Liver (tissue), 8 donors: ENCODE measurements at regions not wholly inside any gene's neighbourhood (a gene's known extent, or its start where the extent isn't known, plus 50 kb on each side); places are given as distances from the start of the nearest gene placed in this dataset.
"Not testable (repeated sequence)": the region's sequence is repeated elsewhere in the genome, so short reads cannot be mapped to it uniquely, and the experiment has no call there.

ENCODE experiments used
- DNase-seq: peaks from one replicate; pipeline ENCODE4 v3.0.0-alpha.2; 2017; ENCODE audit warnings: low spot score
- H3K27ac ChIP-seq, 2 donors: one replicate each; pipeline ENCODE4 v1.7.0; 2013; ENCODE audit warnings: inconsistent platforms in 2 of 2, low read length in 2 of 2, control low read depth in 1 of 2, low read depth in 1 of 2, mild to moderate bottlenecking in 1 of 2
- H3K27me3 ChIP-seq, 4 donors: one replicate each; pipeline versions ENCODE4 v1.6.1 to v1.7.0; 2013; ENCODE audit warnings: low read length in 3 of 4, inconsistent platforms in 1 of 4, mild to moderate bottlenecking in 1 of 4, moderate library complexity in 1 of 4; ENCODE audit not compliant: control insufficient read depth in 4 of 4, insufficient read depth in 4 of 4
- H3K36me3 ChIP-seq, 4 donors: one replicate each; pipeline versions ENCODE4 v1.6.1 to v1.7.0; 2013; ENCODE audit warnings: low read length in 3 of 4, mild to moderate bottlenecking in 3 of 4, low read depth in 1 of 4, moderate library complexity in 1 of 4; ENCODE audit not compliant: control insufficient read depth in 4 of 4, insufficient read depth in 3 of 4
- H3K4me1 ChIP-seq, 4 donors: one replicate each; pipeline versions ENCODE4 v1.6.1 to v1.7.0; 2013; ENCODE audit warnings: low read length in 3 of 4, mild to moderate bottlenecking in 3 of 4, moderate library complexity in 1 of 4; ENCODE audit not compliant: control insufficient read depth in 4 of 4, insufficient read depth in 4 of 4
- H3K4me3 ChIP-seq, 3 donors: one replicate each; pipeline versions ENCODE4 v1.6.1 to v1.7.0; 2013; ENCODE audit warnings: low read length in 3 of 3, control low read depth in 1 of 3, low read depth in 1 of 3, mild to moderate bottlenecking in 1 of 3
- H3K9ac ChIP-seq, 2 donors: one replicate each; pipeline ENCODE4 v1.7.0; 2013; ENCODE audit warnings: low read length in 2 of 2, mild to moderate bottlenecking in 2 of 2, moderate library complexity in 2 of 2, control low read depth in 1 of 2, low read depth in 1 of 2
- H3K9me3 ChIP-seq, 4 donors: one replicate each; pipeline versions ENCODE4 v1.6.1 to v1.7.0; 2013; ENCODE audit warnings: low read length in 3 of 4; ENCODE audit not compliant: control insufficient read depth in 4 of 4
- EGR1 ChIP-seq, 2 donors: IDR thresholded peaks; 2 replicates each; pipeline ENCODE4 v1.6.1; 2016 to 2018; ENCODE audit warnings: antibody characterized with exemption in 2 of 2, low read depth in 2 of 2
- FOXA1 ChIP-seq: IDR thresholded peaks from 2 replicates; pipeline ENCODE4 v1.6.1; 2016; ENCODE audit warnings: antibody characterized with exemption
- FOXA2 ChIP-seq: IDR thresholded peaks from 2 replicates; pipeline ENCODE4 v1.6.1; 2016; ENCODE audit warnings: antibody characterized with exemption
- GABPA ChIP-seq, 2 donors: IDR thresholded peaks in 1 of 2; conservative IDR thresholded peaks in 1 of 2; 2 replicates each; pipeline ENCODE4 v1.6.1; 2016; ENCODE audit warnings: antibody characterized with exemption in 2 of 2, mild to moderate bottlenecking in 1 of 2, moderate library complexity in 1 of 2
- HNF4A ChIP-seq, 2 donors: conservative IDR thresholded peaks; 2 replicates each; pipeline ENCODE4 v1.6.1; 2016; ENCODE audit warnings: antibody characterized with exemption in 2 of 2, mild to moderate bottlenecking in 2 of 2
- HNF4G ChIP-seq: IDR thresholded peaks from 2 replicates; pipeline ENCODE4 v1.6.1; 2016; ENCODE audit warnings: antibody characterized with exemption
- JUND ChIP-seq, 2 donors: IDR thresholded peaks; 2 replicates each; pipeline ENCODE4 v1.6.1; 2016; ENCODE audit warnings: antibody characterized with exemption in 2 of 2
- NR2F2 ChIP-seq: IDR thresholded peaks from 2 replicates; pipeline ENCODE4 v1.6.1; 2016; ENCODE audit warnings: antibody characterized with exemption
- RAD21 ChIP-seq, 2 donors: IDR thresholded peaks; 2 replicates each; pipeline ENCODE4 v1.6.1; 2016; ENCODE audit warnings: antibody characterized with exemption in 2 of 2, mild to moderate bottlenecking in 2 of 2
- RXRA ChIP-seq, 2 donors: IDR thresholded peaks; 2 replicates each; pipeline ENCODE4 v1.6.1; 2017 to 2018; ENCODE audit warnings: antibody characterized with exemption in 2 of 2, mild to moderate bottlenecking in 1 of 2
- SP1 ChIP-seq: IDR thresholded peaks from 2 replicates; pipeline ENCODE4 v1.6.1; 2018; ENCODE audit warnings: antibody characterized with exemption, mild to moderate bottlenecking
- TAF1 ChIP-seq: conservative IDR thresholded peaks from 2 replicates; pipeline ENCODE4 v1.6.1; 2016; ENCODE audit warnings: antibody characterized with exemption, mild to moderate bottlenecking
- YY1 ChIP-seq: IDR thresholded peaks from 2 replicates; pipeline ENCODE4 v1.6.1; 2016; ENCODE audit warnings: antibody characterized with exemption, mild to moderate bottlenecking
- ZBTB33 ChIP-seq: IDR thresholded peaks from 2 replicates; pipeline ENCODE4 v1.6.1; 2016; ENCODE audit warnings: antibody characterized with exemption
- WGBS: extraction: QIAGEN DNeasy Blood & Tissue Kit; methylation state at CpG from one replicate; pipeline ENCODE4 v1.1.7; 2013; 5-methylcytosine and 5-hydroxymethylcytosine counted together
- TF ChIP-seq, protein P1 (sequence below): IDR thresholded peaks from 2 replicates; pipeline ENCODE4 v1.6.1; 2016; ENCODE audit warnings: antibody characterized with exemption
- TF ChIP-seq, protein P2 (sequence below): fragments of 150-350 bp; IDR thresholded peaks from 2 replicates; pipeline ENCODE4 v1.5.1; 2017; ENCODE audit warnings: improper control_type of control experiment, low read depth, low read length; ENCODE audit not compliant: missing input control
- donor health status: healthy.
- donor health status: healthy.
- donor health status: healthy.
- donor health status: healthy.
- donor health status: healthy.

DNA sequence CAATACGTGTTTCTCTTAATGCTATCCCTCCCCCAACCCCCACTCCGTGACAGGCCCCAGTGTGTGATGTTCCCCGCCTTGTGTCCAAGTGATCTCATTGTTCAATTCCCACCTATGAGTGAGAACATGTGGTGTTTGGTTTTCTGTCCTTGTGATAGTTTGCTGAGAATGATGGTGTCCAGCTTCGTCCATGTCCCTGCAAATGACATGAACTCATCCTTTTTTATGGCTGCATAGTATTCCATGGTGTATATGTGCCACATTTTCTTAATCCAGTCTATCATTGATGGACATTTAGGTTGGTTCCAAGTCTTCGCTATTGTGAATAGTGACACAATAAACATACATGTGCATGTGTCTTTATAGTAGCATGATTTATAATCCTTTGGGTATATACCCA is 52.5 kb downstream of the KIAA0408 start:
- not testable (repeated sequence) for H3K36me3 ChIP-seq, H3K4me3 ChIP-seq, DNase-seq, H3K9me3 ChIP-seq, H3K9ac ChIP-seq, H3K27me3 ChIP-seq, H3K4me1 ChIP-seq, H3K27ac ChIP-seq
- WGBS = 89% methylated on average over 5 of the region's 5 CpGs

DNA sequence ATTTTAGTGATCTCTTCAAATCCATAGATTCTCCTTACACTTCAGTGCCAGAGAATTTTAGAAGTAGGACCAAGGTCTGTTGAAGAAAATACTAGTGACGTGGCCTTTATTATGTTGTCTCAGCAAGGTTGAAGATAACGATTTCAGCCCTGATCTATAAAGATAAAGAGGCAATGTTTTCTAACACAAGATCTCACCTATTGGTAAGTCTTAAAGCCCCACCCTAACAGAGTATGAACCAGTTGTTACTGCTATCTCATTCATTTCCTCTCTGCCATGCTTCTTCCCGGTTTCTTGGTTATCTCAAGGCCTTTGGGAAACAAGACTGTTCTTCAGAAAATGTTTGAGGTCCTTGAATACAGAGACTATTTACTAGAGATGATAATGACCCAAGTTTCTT is 53.1 kb downstream of the KIAA0408 start:
- Histone ChIP-seq H3K9ac (no peak overlapping the region), H3K9me3 (no peaks in the 10 kb centered on the region), H3K4me3 (no peak overlapping the region), H3K4me1 (no peaks in the 10 kb centered on the region), H3K36me3 (no peaks in the 10 kb centered on the region), H3K27ac (no peak overlapping the region), H3K27me3 (no peaks in the 10 kb centered on the region)
- 70% methylated on average over 3 of the region's 3 CpGs for WGBS
- TF ChIP-seq RAD21 (IDR thresholded peaks at IDR 0.05) = no peak
- TF ChIP-seq SP1 = no peak
- TF ChIP-seq, protein P1, sequence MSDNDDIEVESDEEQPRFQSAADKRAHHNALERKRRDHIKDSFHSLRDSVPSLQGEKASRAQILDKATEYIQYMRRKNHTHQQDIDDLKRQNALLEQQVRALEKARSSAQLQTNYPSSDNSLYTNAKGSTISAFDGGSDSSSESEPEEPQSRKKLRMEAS = no peak
- TF ChIP-seq FOXA1 = no peak
- no peak for TF ChIP-seq JUND (IDR thresholded peaks at IDR 0.05)
- no peak for TF ChIP-seq NR2F2
- no peak for TF ChIP-seq ZBTB33
- TF ChIP-seq HNF4G = no peak
- no peak for TF ChIP-seq EGR1 (IDR thresholded peaks at IDR 0.05; ENCODE audit: low read depth in 2 of 2)
- TF ChIP-seq, protein P2, sequence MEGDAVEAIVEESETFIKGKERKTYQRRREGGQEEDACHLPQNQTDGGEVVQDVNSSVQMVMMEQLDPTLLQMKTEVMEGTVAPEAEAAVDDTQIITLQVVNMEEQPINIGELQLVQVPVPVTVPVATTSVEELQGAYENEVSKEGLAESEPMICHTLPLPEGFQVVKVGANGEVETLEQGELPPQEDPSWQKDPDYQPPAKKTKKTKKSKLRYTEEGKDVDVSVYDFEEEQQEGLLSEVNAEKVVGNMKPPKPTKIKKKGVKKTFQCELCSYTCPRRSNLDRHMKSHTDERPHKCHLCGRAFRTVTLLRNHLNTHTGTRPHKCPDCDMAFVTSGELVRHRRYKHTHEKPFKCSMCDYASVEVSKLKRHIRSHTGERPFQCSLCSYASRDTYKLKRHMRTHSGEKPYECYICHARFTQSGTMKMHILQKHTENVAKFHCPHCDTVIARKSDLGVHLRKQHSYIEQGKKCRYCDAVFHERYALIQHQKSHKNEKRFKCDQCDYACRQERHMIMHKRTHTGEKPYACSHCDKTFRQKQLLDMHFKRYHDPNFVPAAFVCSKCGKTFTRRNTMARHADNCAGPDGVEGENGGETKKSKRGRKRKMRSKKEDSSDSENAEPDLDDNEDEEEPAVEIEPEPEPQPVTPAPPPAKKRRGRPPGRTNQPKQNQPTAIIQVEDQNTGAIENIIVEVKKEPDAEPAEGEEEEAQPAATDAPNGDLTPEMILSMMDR = no peak
- no peak for TF ChIP-seq FOXA2
- no peak for TF ChIP-seq GABPA (IDR thresholded peaks at IDR 0.05 in 1 of 2, conservative IDR thresholded peaks at IDR 0.05 in 1 of 2)
- TF ChIP-seq YY1 = no peak
- TF ChIP-seq TAF1 = no peak
- DNase-seq = no peak

- DNase-seq = no peak
- no peak overlapping the region for H3K9ac ChIP-seq
- no peaks in the 10 kb centered on the region for H3K9me3 ChIP-seq
- H3K27ac ChIP-seq = no peak overlapping the region
- H3K36me3 ChIP-seq = no peaks in the 10 kb centered on the region
- no peaks in the 10 kb centered on the region for H3K27me3 ChIP-seq
- no peak overlapping the region for H3K4me3 ChIP-seq
- TF ChIP-seq RAD21 (IDR thresholded peaks at IDR 0.05) (no peak), SP1 (no peak), YY1 (no peak), JUND (IDR thresholded peaks at IDR 0.05) (no peak), RXRA (IDR thresholded peaks at IDR 0.05) (no peak), HNF4G (no peak), HNF4A (conservative IDR thresholded peaks at IDR 0.05) (no peak), FOXA2 (no peak)
- TF ChIP-seq, protein P2 = no peak
- WGBS = 46% methylated on average over 3 of the region's 3 CpGs
- no peaks in the 10 kb centered on the region for H3K4me1 ChIP-seq
Observed at GRCh38 chr6:127404594-127405178, 54.5 kb downstream of the KIAA0408 start.
